ENCODE measurements at regions not wholly inside any gene's neighbourhood (a gene's known extent, or its start where the extent isn't known, plus 50 kb on each side); places are given as distances from the start of the nearest gene placed in this dataset.

GRCh38 chr5:110096419-110096818 lies 406.7 kb downstream of the MAN2A1 start:
- TF ChIP-seq CTCF (IDR thresholded peaks at IDR 0.05): no peak
- Histone ChIP-seq H3K27me3 (ENCODE audit: control insufficient read depth, insufficient read depth, low read length) (no peaks in the 10 kb centered on the region), H2AFZ (no peak overlapping the region), H3K9ac (no peak overlapping the region), H3K79me2 (no peaks in the 10 kb centered on the region), H3K36me3 (ENCODE audit: control insufficient read depth, insufficient read depth, low read length) (no peaks in the 10 kb centered on the region), H3K4me3 (ENCODE audit: low read depth, low read length) (no peak overlapping the region), H3K27ac (no peak overlapping the region), H3K9me3 (ENCODE audit: control insufficient read depth, low read length) (no peaks in the 10 kb centered on the region), H3K4me2 (ENCODE audit: low read length) (no peak overlapping the region), H3K4me1 (no peaks in the 10 kb centered on the region)

GRCh38 chr5:110099572-110099971 lies 409.8 kb downstream of the MAN2A1 start:
- H3K79me2 ChIP-seq: no peaks in the 10 kb centered on the region
- H3K9ac ChIP-seq: no peak overlapping the region
- H3K9me3 ChIP-seq (ENCODE audit: control insufficient read depth, low read length): no peaks in the 10 kb centered on the region
- H3K36me3 ChIP-seq (ENCODE audit: control insufficient read depth, insufficient read depth, low read length): no peaks in the 10 kb centered on the region
- no peak overlapping the region for H3K4me2 ChIP-seq (ENCODE audit: low read length)
- no peak overlapping the region for H3K27ac ChIP-seq
- no peaks in the 10 kb centered on the region for H3K27me3 ChIP-seq (ENCODE audit: control insufficient read depth, insufficient read depth, low read length)
- no peak overlapping the region for H2AFZ ChIP-seq
- TF ChIP-seq CTCF (IDR thresholded peaks at IDR 0.05): no peak
- H3K4me3 ChIP-seq (ENCODE audit: low read depth, low read length): no peak overlapping the region
- H3K4me1 ChIP-seq: no peaks in the 10 kb centered on the region

GRCh38 chr5:110103081-110103480 lies 413.4 kb downstream of the MAN2A1 start:
- no peaks in the 10 kb centered on the region for H3K79me2 ChIP-seq
- H3K27me3 ChIP-seq (ENCODE audit: control insufficient read depth, insufficient read depth, low read length): no peaks in the 10 kb centered on the region
- H3K27ac ChIP-seq: no peak overlapping the region
- no peak for TF ChIP-seq CTCF (IDR thresholded peaks at IDR 0.05)
- H3K9ac ChIP-seq: no peak overlapping the region
- no peaks in the 10 kb centered on the region for H3K9me3 ChIP-seq (ENCODE audit: control insufficient read depth, low read length)
- no peak overlapping the region for H3K4me2 ChIP-seq (ENCODE audit: low read length)
- no peak overlapping the region for H2AFZ ChIP-seq
- H3K36me3 ChIP-seq (ENCODE audit: control insufficient read depth, insufficient read depth, low read length): no peaks in the 10 kb centered on the region
- H3K4me1 ChIP-seq: no peaks in the 10 kb centered on the region
- no peak overlapping the region for H3K4me3 ChIP-seq (ENCODE audit: low read depth, low read length)

- Histone ChIP-seq H3K79me2 (no peaks in the 10 kb centered on the region), H3K4me1 (no peaks in the 10 kb centered on the region), H3K36me3 (ENCODE audit: control insufficient read depth, insufficient read depth, low read length) (no peaks in the 10 kb centered on the region), H3K4me2 (ENCODE audit: low read length) (no peak overlapping the region), H3K4me3 (ENCODE audit: low read depth, low read length) (no peak overlapping the region), H2AFZ (no peak overlapping the region), H3K9me3 (ENCODE audit: control insufficient read depth, low read length) (no peaks in the 10 kb centered on the region), H3K27ac (no peak overlapping the region), H3K9ac (no peak overlapping the region), H3K27me3 (ENCODE audit: control insufficient read depth, insufficient read depth, low read length) (no peaks in the 10 kb centered on the region)
- TF ChIP-seq CTCF (IDR thresholded peaks at IDR 0.05): no peak
These were observed 414.5 kb downstream of the MAN2A1 start for GRCh38 chr5:110104060-110104725.

All from parathyroid adenoma (tissue), 2 donors.